ENCODE measurements at regions not wholly inside any gene's neighbourhood (a gene's known extent, or its start where the extent isn't known, plus 50 kb on each side); places are given as distances from the start of the nearest gene placed in this dataset.

DNA sequence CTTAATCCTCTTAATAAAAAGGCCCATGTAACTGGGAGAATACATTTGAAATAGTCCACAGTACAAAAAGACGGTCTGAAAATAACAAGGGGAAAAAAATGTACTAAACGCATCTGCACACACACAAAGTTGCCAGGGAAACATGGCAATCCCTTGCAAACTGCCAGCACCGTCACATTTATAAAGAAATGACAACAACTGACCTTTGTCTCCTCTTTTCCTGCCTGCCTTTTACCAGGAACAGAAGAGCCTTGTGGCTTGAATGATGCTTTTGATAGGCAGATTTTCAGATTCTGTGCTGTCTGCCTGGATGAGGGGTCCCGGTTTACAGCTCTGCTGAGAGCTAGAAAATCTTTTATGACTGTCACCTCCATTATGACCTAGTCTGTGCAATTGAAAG, 308.6 kb upstream of the ZFP64 start:
- no peak for TF ChIP-seq TAF1 (IDR thresholded peaks at IDR 0.05; ENCODE audit: borderline replicate concordance, low read depth, low read length)
- no peak for TF ChIP-seq POLR2A (IDR thresholded peaks at IDR 0.05; ENCODE audit: low read depth, low read length)

Measured in GM12892 (cell line).